ENCODE measurements at regions not wholly inside any gene's neighbourhood (a gene's known extent, or its start where the extent isn't known, plus 50 kb on each side); places are given as distances from the start of the nearest gene placed in this dataset.
A peak's percentile ranks its signal among the peaks of the same experiment; 100 is the strongest.
"Not testable (repeated sequence)": the region's sequence is repeated elsewhere in the genome, so short reads cannot be mapped to it uniquely, and the experiment has no call there.

- H3K4me1 ChIP-seq (ENCODE audit: insufficient read depth, low read length): not testable (repeated sequence)
These were observed 190.4 kb downstream of the KLRB1 start for GRCh38 chr12:9417341-9417740.

GRCh38 chr12:9416346-9416745 lies 191.4 kb downstream of the KLRB1 start:
- not testable (repeated sequence) for H3K4me3 ChIP-seq (ENCODE audit: insufficient read depth, low read length); H3K4me2 ChIP-seq (ENCODE audit: insufficient read depth, low read length); H3K27ac ChIP-seq (ENCODE audit: low read depth, low read length); H3K4me1 ChIP-seq (ENCODE audit: insufficient read depth, low read length); H2AFZ ChIP-seq (ENCODE audit: low read length); H3K36me3 ChIP-seq (ENCODE audit: insufficient read depth, low read length); H3K27me3 ChIP-seq (ENCODE audit: insufficient read depth, low read length); H3K9me3 ChIP-seq (ENCODE audit: low read depth, low read length); H3K79me2 ChIP-seq (ENCODE audit: insufficient read depth, low read length); H4K20me1 ChIP-seq (ENCODE audit: insufficient read depth, low read length); DNase-seq (ENCODE audit: insufficient read length, low spot score, missing footprints)

More at GRCh38 chr12:9417341-9417740, 190.4 kb downstream of the KLRB1 start:
- DNase-seq (ENCODE audit: insufficient read length, low spot score, missing footprints); H3K79me2 ChIP-seq (ENCODE audit: insufficient read depth, low read length); H3K27me3 ChIP-seq (ENCODE audit: insufficient read depth, low read length); H2AFZ ChIP-seq (ENCODE audit: low read length); H3K4me2 ChIP-seq (ENCODE audit: insufficient read depth, low read length); H3K9me3 ChIP-seq (ENCODE audit: low read depth, low read length); H4K20me1 ChIP-seq (ENCODE audit: insufficient read depth, low read length); H3K4me3 ChIP-seq (ENCODE audit: insufficient read depth, low read length); H3K36me3 ChIP-seq (ENCODE audit: insufficient read depth, low read length); H3K27ac ChIP-seq (ENCODE audit: low read depth, low read length): not testable (repeated sequence)

GRCh38 chr12:9415898-9416297 lies 191.8 kb downstream of the KLRB1 start:
- not testable (repeated sequence) for H4K20me1 ChIP-seq (ENCODE audit: insufficient read depth, low read length); H3K36me3 ChIP-seq (ENCODE audit: insufficient read depth, low read length); H3K4me1 ChIP-seq (ENCODE audit: insufficient read depth, low read length); H3K79me2 ChIP-seq (ENCODE audit: insufficient read depth, low read length); DNase-seq (ENCODE audit: insufficient read length, low spot score, missing footprints); H3K4me2 ChIP-seq (ENCODE audit: insufficient read depth, low read length); H2AFZ ChIP-seq (ENCODE audit: low read length); H3K9me3 ChIP-seq (ENCODE audit: low read depth, low read length); H3K4me3 ChIP-seq (ENCODE audit: insufficient read depth, low read length); H3K27me3 ChIP-seq (ENCODE audit: insufficient read depth, low read length); H3K27ac ChIP-seq (ENCODE audit: low read depth, low read length)

- H3K36me3 ChIP-seq (ENCODE audit: insufficient read depth, low read length); H4K20me1 ChIP-seq (ENCODE audit: insufficient read depth, low read length); H3K27ac ChIP-seq (ENCODE audit: low read depth, low read length); H3K4me3 ChIP-seq (ENCODE audit: insufficient read depth, low read length); H3K9me3 ChIP-seq (ENCODE audit: low read depth, low read length); H3K4me1 ChIP-seq (ENCODE audit: insufficient read depth, low read length); H2AFZ ChIP-seq (ENCODE audit: low read length); H3K27me3 ChIP-seq (ENCODE audit: insufficient read depth, low read length); H3K79me2 ChIP-seq (ENCODE audit: insufficient read depth, low read length); H3K4me2 ChIP-seq (ENCODE audit: insufficient read depth, low read length): not testable (repeated sequence)
- peak; percentile 6 for DNase-seq (ENCODE audit: insufficient read length, low spot score, missing footprints)
These were observed 193.9 kb downstream of the KLRB1 start for GRCh38 chr12:9413862-9414261.

- H3K27ac ChIP-seq (ENCODE audit: low read depth, low read length); H3K9me3 ChIP-seq (ENCODE audit: low read depth, low read length); H3K27me3 ChIP-seq (ENCODE audit: insufficient read depth, low read length); H4K20me1 ChIP-seq (ENCODE audit: insufficient read depth, low read length); H3K4me1 ChIP-seq (ENCODE audit: insufficient read depth, low read length); H3K79me2 ChIP-seq (ENCODE audit: insufficient read depth, low read length); H3K4me3 ChIP-seq (ENCODE audit: insufficient read depth, low read length); H2AFZ ChIP-seq (ENCODE audit: low read length); H3K4me2 ChIP-seq (ENCODE audit: insufficient read depth, low read length); DNase-seq (ENCODE audit: insufficient read length, low spot score, missing footprints); H3K36me3 ChIP-seq (ENCODE audit: insufficient read depth, low read length): not testable (repeated sequence)
These were observed 195.3 kb downstream of the KLRB1 start for GRCh38 chr12:9412459-9412858.

GRCh38 chr12:9411616-9412268 lies 196.0 kb downstream of the KLRB1 start:
- H2AFZ ChIP-seq (ENCODE audit: low read length); H3K9me3 ChIP-seq (ENCODE audit: low read depth, low read length); H3K36me3 ChIP-seq (ENCODE audit: insufficient read depth, low read length); H3K4me1 ChIP-seq (ENCODE audit: insufficient read depth, low read length); H3K27ac ChIP-seq (ENCODE audit: low read depth, low read length); H3K79me2 ChIP-seq (ENCODE audit: insufficient read depth, low read length); H4K20me1 ChIP-seq (ENCODE audit: insufficient read depth, low read length); H3K4me3 ChIP-seq (ENCODE audit: insufficient read depth, low read length); H3K4me2 ChIP-seq (ENCODE audit: insufficient read depth, low read length); H3K27me3 ChIP-seq (ENCODE audit: insufficient read depth, low read length): not testable (repeated sequence)
- DNase-seq (ENCODE audit: insufficient read length, low spot score, missing footprints): peak; percentile 62

GRCh38 chr12:9407425-9407748 lies 199.2 kb upstream of the PZP start:
- not testable (repeated sequence) for H3K79me2 ChIP-seq (ENCODE audit: insufficient read depth, low read length); H2AFZ ChIP-seq (ENCODE audit: low read length); H3K4me2 ChIP-seq (ENCODE audit: insufficient read depth, low read length); H3K27me3 ChIP-seq (ENCODE audit: insufficient read depth, low read length); H3K27ac ChIP-seq (ENCODE audit: low read depth, low read length); H4K20me1 ChIP-seq (ENCODE audit: insufficient read depth, low read length); DNase-seq (ENCODE audit: insufficient read length, low spot score, missing footprints); H3K36me3 ChIP-seq (ENCODE audit: insufficient read depth, low read length); H3K9me3 ChIP-seq (ENCODE audit: low read depth, low read length); H3K4me1 ChIP-seq (ENCODE audit: insufficient read depth, low read length); H3K4me3 ChIP-seq (ENCODE audit: insufficient read depth, low read length)

All from osteoblast (primary cell).